NCI-H226 (cell line): ENCODE measurements at regions not wholly inside any gene's neighbourhood (a gene's known extent, or its start where the extent isn't known, plus 50 kb on each side); places are given as distances from the start of the nearest gene placed in this dataset.
"Not testable (repeated sequence)": the region's sequence is repeated elsewhere in the genome, so short reads cannot be mapped to it uniquely, and the experiment has no call there.

Source experiments
- DNase-seq: peaks from one replicate; pipeline ENCODE4 v3.0.0-alpha.2; 2015

- not testable (repeated sequence) for DNase-seq
Observed at GRCh38 chr4:3967204-3967603, 201.0 kb downstream of the ADRA2C start.

DNA sequence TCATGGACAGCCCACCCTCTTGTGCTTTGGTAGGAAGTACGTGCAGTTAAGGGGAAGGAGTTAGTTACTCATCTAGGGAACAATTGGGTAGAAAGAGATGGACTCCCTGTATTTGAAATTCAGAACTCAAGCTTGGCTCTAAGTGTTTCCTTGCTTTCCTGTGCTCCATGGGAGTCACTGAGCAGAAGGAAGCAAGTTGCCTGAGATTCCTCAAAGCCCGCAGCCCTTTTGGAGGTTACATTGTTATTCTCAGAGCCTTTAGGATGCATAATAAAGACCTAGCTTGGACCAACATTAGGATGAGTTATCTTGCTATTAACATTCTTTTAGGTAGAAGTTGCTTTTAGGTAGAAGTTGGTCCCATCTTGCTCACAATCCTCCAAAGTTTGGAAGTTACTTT lies 206.4 kb downstream of the ADRA2C start:
- not testable (repeated sequence) for DNase-seq

DNA sequence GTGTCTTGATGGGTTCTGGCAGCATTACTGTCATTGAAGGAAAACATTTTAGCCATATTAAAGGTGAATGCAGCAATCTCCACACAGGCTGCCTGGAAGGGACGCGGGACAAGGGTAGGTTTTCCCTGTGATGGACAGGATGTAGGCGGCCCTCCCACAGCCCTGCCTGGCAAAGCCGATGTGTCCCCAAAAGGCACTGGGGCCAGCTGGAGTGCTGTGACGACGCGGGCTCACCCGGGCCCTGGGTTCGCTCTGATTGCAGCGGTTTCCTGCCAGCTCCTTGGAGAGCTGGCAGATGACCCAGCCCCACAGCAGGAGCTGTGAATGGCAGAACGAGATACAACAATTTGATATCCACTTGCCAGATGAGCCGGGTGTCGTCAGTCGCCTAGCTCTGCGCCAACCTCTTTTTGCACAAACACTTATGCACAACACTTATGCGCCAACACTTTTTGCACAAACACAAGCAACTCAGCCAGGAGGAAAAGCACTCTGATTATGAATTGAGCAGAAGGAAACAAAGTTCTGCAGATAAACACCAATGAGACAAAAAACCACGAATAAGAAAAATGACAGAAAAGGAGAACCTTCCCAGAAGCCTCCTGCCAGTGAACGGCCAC lies 207.5 kb downstream of the ADRA2C start:
- DNase-seq: not testable (repeated sequence)

- DNase-seq: not testable (repeated sequence)
Observed at GRCh38 chr4:3983518-3984125, 217.4 kb downstream of the ADRA2C start.

GRCh38 chr4:3984796-3985195 lies 218.6 kb downstream of the ADRA2C start:
- DNase-seq: not testable (repeated sequence)

- not testable (repeated sequence) for DNase-seq
Observed at GRCh38 chr4:3986412-3986811, 220.2 kb downstream of the ADRA2C start.

DNA sequence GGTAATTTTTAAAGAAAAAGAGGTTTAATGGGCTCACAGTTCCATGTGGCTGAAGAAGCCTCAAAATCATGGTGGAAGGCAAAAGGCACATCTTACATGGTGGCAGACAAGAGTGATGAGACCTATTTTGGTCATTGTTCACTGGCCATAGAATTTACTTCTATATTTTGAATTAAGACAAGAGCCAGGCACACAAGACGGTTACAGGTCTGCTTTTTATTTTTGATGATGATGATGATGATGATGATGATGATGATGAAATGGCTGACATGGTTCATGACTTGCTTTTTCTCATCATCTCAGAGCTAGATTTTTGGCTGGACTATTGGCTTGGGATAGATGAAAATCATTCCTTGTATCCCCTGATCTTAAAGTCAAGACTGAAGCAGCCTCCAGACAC lies 229.3 kb downstream of the OTOP1 start:
- DNase-seq: not testable (repeated sequence)

- DNase-seq: not testable (repeated sequence)
Observed at GRCh38 chr4:4004036-4004435, 222.7 kb downstream of the OTOP1 start.

DNA sequence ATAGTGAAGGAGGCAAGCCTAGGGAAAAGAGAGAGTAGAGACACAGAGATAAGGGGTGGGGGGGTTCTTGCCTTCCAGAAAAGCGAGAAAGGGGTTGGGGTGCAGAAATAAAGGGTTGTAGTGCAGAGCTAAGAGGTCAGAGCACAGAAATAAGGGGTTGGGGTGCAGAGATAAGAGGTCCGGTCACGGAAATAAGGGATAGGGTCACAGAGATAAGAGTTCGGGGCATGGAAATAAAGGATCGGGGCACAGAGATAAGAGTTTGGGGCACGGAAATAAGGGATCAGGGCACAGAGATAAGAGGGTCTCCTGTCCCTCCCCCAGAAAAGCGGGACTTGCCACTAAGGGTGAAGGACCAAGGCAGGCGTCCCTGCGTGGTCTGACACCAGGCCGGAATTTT lies 222.0 kb downstream of the OTOP1 start:
- DNase-seq: not testable (repeated sequence)

GRCh38 chr4:4006356-4006755 lies 220.4 kb downstream of the OTOP1 start:
- not testable (repeated sequence) for DNase-seq

DNA sequence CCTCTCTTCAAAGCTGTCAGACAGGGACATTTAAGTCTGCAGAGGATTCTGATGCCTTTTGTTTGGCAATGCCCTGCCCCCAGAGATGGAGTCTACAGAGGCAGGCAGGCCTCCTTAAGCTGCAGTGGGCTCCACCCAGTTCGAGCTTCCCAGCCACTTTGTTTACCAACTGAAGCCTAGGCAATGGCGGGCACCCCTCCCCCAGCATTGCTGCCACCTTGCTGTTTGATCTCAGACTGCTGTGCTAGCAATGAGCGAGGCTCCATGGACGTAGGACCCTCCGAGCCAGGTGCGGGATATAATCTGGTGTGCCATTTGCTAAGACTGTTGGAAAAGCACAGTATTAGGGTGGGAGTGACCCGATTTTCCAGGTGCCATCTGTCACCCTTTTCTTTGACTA lies 207.7 kb downstream of the OTOP1 start:
- DNase-seq: not testable (repeated sequence)

DNA sequence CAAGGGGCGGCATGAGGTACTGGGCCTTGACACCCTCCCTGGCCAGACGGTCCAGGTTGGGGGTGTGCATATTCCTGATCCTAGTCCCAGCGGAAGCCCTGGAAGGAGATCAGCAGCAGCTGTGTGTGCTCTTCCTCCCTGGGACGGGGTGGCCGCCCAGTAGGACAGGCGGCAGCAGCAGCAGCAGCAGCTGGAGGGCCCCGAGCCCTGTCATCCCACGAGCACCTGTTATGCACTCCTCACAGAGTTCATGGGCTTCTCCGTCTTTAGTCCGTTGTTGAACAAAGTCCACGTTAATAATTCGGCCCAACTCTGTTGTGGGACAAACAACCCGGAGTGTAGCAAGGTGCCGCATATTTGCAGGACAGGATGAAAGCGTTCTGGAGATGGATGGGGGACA lies 205.6 kb downstream of the OTOP1 start:
- not testable (repeated sequence) for DNase-seq

- DNase-seq: not testable (repeated sequence)
Observed at GRCh38 chr4:4026708-4027107, 200.0 kb downstream of the OTOP1 start.

GRCh38 chr4:4028752-4029151 lies 198.0 kb downstream of the OTOP1 start:
- not testable (repeated sequence) for DNase-seq

DNA sequence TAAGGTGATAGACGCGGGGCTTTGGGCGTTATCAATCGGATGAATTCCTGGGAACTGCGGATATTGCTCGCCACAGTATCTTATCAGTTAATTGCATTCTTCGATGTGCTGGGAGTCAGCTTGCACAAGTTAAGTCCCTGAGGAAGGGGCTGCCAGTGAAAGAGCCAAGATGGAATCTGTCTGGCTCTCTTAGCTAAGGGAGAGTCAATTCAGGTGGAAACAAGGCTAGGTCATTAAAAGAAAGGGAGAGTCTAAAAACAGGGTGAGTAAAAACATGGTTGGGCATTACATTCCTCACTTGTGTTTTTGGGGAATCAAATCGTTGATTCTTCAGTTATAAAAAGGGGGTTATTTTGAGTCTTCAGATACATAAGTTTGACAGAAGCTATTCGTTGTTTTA lies 196.2 kb downstream of the OTOP1 start:
- DNase-seq: not testable (repeated sequence)

DNA sequence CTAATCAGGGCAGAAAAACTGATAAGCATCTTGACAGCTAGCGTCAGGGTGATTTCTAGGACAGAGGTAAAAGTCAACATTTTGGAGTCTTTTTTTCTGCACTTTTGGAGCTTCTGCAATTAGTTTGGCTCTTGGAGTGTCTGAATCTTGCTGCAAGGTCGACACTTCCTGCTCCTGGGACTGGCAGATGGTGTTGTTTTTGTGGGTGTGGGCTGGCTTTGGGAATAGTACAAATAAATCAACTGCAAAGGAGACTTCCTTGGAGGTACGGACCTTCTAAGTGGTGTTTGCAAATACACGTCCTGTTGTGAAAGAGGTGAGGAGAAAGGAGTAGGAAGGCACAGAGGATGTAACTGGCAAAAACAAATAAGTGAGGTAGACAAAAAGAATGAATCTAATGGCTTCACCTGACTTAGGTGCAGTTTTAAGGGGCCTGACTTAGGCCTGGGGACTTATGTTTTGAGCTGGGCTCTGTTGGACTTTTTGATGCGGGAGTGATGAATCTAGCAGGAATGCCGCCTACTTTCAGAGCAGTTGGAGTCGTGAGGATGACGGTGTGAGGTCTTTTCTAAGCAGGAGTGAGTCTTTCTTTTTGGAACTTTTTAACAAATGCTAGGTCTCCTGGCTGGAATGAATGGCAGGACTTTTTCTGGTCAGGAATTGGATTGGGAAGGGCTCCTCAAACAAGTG lies 195.1 kb downstream of the OTOP1 start:
- DNase-seq: not testable (repeated sequence)

DNA sequence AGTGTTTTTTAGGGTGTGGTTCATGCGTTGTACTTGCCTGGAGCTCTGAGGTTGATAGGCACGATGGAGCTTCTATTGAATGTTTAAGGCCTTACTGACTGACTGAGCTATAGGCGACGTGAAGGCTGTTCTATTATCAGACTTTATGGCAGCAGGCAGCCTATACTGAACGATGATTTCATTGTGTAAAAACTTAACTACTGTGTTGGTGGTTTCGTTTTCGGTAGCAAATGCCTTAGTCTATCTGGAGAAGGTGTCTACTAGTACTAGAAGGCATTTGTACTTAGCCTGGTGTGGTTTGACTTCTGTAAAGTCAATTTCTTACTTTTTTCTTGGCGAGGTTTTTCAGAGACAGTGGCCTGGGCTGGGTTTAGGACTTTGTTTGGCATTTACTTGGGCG lies 194.4 kb downstream of the OTOP1 start:
- not testable (repeated sequence) for DNase-seq

DNA sequence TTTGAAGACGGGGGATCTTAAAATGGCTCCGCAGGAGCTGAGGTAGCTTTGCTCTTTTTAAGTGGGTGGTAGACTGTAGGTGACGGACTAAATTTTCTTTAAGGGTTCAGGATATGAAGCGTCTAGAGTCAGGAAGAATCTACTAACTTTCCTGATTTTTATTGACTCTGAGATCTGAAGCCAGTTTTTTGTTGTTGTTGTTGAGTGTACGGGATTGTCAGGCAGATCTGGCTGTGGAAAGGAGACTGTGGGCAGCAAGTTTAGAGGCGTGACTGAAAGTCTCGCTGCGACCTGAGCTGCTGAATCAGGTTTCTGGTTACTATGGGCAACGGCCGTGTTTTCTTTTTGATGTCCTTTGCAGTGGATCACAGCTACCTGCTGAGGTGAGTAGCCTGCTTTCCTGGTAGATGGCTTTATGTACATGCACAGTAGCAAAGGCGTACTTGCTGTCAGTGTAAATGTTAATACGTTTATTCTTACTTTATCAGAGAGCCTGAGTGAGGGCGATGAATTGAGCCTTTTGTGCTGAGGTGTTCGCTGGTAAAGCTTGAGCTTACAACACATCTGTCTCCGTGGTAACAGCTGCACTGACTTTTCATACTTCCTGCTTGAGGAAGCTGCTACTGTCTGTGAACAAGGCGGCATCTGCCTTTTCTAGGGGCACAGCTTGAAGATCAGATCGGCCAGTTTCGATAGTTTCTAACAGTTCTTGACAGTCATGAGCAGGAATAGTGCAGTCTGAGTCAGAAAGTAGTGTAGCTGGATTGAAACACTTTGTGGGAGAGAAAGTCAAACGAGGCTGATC lies 193.7 kb downstream of the OTOP1 start:
- not testable (repeated sequence) for DNase-seq

DNA sequence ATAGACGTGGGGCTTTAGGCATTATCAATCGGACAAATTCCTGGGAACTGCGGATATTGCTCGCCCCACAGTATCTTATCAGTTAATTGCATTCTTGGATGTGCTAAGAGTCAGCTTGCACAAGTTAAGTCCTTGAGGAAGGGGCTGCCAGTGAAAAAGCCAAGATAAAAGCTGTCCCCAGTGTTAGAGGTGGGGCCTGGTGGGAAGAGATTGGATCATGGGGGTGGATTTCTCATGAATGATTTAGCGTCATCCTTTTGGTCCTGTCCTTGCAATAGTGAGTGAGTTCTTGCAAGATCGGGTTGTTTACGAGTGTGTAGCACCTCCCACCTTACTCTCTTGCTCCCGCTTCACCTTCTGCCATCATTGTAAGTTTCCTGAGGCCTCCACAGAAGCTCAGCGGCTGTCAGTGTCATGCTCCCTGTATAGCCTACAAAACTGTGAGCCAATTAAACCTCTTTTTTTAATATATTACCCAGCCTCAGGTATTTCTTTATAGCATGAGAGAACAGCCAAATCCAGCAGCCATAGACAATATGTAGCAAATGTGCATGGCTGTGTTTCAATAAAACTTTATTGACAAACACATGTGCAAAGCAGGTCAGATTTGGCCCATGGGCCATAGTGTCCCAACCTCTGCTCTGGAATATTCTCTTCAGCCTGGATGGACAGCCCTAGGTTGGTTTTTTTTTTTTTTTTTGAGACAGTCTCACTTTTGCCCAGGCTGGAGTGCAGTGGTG lies 189.2 kb downstream of the OTOP1 start:
- DNase-seq: not testable (repeated sequence)

DNA sequence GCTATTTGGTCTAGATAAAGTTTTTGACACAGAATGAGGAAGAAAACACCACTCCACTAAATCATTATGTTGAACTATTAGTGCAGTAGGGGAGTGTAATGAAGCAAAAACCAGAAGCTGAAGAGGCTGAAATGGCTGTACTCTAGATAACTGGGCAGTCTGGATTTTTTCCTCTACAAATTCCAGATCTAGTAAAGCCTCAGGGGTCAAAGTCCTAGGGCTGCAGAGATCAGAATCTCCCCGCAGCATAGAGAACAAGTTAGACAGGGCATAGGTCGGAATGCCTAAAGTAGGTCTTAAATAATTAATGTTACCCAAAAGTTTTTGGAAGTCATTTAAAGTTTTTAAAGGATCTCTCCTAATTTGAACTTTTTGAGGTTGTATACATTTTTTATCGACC lies 180.9 kb downstream of the OTOP1 start:
- DNase-seq: not testable (repeated sequence)

DNA sequence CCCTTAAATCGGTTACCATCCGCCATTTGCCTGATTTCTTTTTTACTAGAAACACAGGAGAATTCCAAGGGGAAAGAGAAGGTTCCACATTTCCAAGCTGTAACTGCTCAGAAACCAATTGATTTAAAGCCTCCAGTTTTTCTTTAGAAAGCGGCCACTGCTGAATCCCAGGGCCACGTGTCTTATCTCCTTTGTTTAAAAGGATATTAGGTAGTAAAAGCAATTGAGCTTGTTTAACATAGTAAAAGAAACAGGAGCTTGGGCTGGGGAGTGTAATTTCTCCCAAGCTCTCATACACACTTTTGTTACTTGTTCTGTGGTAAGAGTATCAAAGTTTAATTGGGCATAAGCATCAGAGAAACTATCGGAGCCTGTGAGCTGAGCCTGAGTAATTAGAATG lies 180.0 kb downstream of the OTOP1 start:
- DNase-seq: not testable (repeated sequence)

- not testable (repeated sequence) for DNase-seq
Observed at GRCh38 chr4:4047202-4047601, 179.5 kb downstream of the OTOP1 start.
